ENCODE measurements at regions not wholly inside any gene's neighbourhood (a gene's known extent, or its start where the extent isn't known, plus 50 kb on each side); places are given as distances from the start of the nearest gene placed in this dataset.

DNA sequence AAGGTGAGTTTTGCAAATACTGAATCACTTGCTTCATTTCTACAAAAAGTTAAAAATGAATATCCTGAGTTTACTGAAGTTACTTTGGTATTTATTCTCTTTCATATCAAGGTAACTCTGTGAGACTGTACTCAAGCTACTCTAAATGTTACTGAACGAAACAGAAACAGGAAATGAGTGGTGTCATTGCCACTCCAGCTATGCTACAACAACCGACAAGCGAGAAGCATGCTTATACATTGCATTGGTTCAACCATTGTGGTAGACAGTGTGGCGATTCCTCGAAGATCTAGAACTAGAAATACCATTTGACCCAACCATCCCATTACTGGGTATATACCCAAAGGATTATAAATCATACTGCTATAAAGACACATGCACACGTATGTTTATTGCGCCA, 313.2 kb upstream of the THBS1 start:
- DNase-seq (ENCODE audit: low read depth in 1 of 2, low spot score in 2 of 2) = no peak
- H2BK20ac ChIP-seq (ENCODE audit: low read length) = no peak overlapping the region
- no peak overlapping the region for H2BK12ac ChIP-seq (ENCODE audit: low read depth, low read length)
- no peak overlapping the region for H4K91ac ChIP-seq (replicated peaks; ENCODE audit: insufficient read length, low read length)
- H3K4me2 ChIP-seq (ENCODE audit: insufficient read depth in 1 of 2, low read depth in 2 of 2, low read length in 2 of 2) = no peak overlapping the region
- H2BK120ac ChIP-seq (replicated peaks; ENCODE audit: low read depth, low read length) = no peak overlapping the region
- no peaks in the 10 kb centered on the region for H3K79me2 ChIP-seq (ENCODE audit: control insufficient read depth in 1 of 2, insufficient read depth in 2 of 2, low read length in 2 of 2)
- no peaks in the 10 kb centered on the region for H3K4me1 ChIP-seq (replicated peaks in 1 of 4; ENCODE audit: control insufficient read depth in 3 of 4, insufficient read depth in 4 of 4, low read length in 3 of 4)
- TF ChIP-seq NRF1 (IDR thresholded peaks at IDR 0.05; ENCODE audit: low read depth, low read length) (no peak), RAD21 (IDR thresholded peaks at IDR 0.05 in 1 of 2, conservative IDR thresholded peaks at IDR 0.05 in 1 of 2; ENCODE audit: low read depth in 2 of 2, low read length in 2 of 2) (no peak), TEAD4 (IDR thresholded peaks at IDR 0.05; ENCODE audit: low read depth, low read length) (no peak)
- H3K14ac ChIP-seq (ENCODE audit: insufficient read length) = no peak overlapping the region
- ChIA-PET POLR2A (ENCODE audit: partially characterized antibody) (no interaction called here), CTCF (ENCODE audit: partially characterized antibody) (no interaction called here)
- no peak overlapping the region for H4K8ac ChIP-seq (ENCODE audit: extremely low read depth, insufficient read depth, low read length)
- H3K23ac ChIP-seq (ENCODE audit: insufficient read length) = no peak overlapping the region
- H2AFZ ChIP-seq (ENCODE audit: low read length) = no peak overlapping the region
- no peak overlapping the region for H3K4me3 ChIP-seq (ENCODE audit: extremely low read depth in 1 of 4, insufficient read depth in 2 of 4, low read depth in 3 of 4, low read length in 4 of 4)
- no peaks in the 10 kb centered on the region for H3K23me2 ChIP-seq (ENCODE audit: low read depth, low read length)
- no peak overlapping the region for H3K9ac ChIP-seq (replicated peaks in 1 of 4; ENCODE audit: extremely low read depth in 1 of 4, low read depth in 3 of 4, low read length in 3 of 4)
- H4K20me1 ChIP-seq (replicated peaks in 1 of 2; ENCODE audit: control insufficient read depth in 1 of 2, insufficient read depth in 2 of 2, low read length in 2 of 2) = no peaks in the 10 kb centered on the region
- no peak overlapping the region for H4K5ac ChIP-seq (ENCODE audit: insufficient read length, low read depth, low read length)
- H3K36me3 ChIP-seq (ENCODE audit: control insufficient read depth in 2 of 4, insufficient read depth in 4 of 4, low read length in 3 of 4) = no peaks in the 10 kb centered on the region
- no peaks in the 10 kb centered on the region for H3K27me3 ChIP-seq (replicated peaks in 1 of 4; ENCODE audit: control insufficient read depth in 3 of 4, extremely low read depth in 1 of 4, insufficient read depth in 3 of 4, low read length in 3 of 4)
- no peaks in the 10 kb centered on the region for H3K9me3 ChIP-seq (ENCODE audit: insufficient read depth in 2 of 2, low read depth in 1 of 2, low read length in 1 of 2)
- H3K27ac ChIP-seq (ENCODE audit: low read depth, low read length) = no peak overlapping the region
- no peak overlapping the region for H2BK15ac ChIP-seq (ENCODE audit: low read length)
- no peak overlapping the region for H3K56ac ChIP-seq (replicated peaks; ENCODE audit: insufficient read length, low read depth, low read length)
- no peak overlapping the region for H3K4ac ChIP-seq (replicated peaks; ENCODE audit: insufficient read length, low read depth, low read length)
- no peak for FAIRE-seq
- no peak overlapping the region for H2AK5ac ChIP-seq (ENCODE audit: low read depth, low read length)
- H3K18ac ChIP-seq (ENCODE audit: extremely low read depth, low read length) = no peak overlapping the region
- no peak overlapping the region for H2BK5ac ChIP-seq (ENCODE audit: low read depth, low read length)
- WGBS, 2 experiments (ENCODE audit: extremely low coverage in 1 of 2, insufficient coverage in 1 of 2, insufficient read length in 1 of 2, insufficient replicate concordance in 2 of 2, low coverage in 1 of 2, low lambda C conversion rate in 2 of 2, missing lambda C conversion rate in 1 of 2) = 93% methylated on average over 7 of the region's 7 CpGs; no CpG with 5 or more reads in 1 of the 2 experiments
- H3K79me1 ChIP-seq (ENCODE audit: low read depth, low read length) = no peaks in the 10 kb centered on the region
